ENCODE measurements at regions not wholly inside any gene's neighbourhood (a gene's known extent, or its start where the extent isn't known, plus 50 kb on each side); places are given as distances from the start of the nearest gene placed in this dataset.

GRCh38 chr10:120738658-120739057 is 112.5 kb upstream of the WDR11 start:
- TF ChIP-seq CTCF (conservative IDR thresholded peaks at IDR 0.05 in 1 of 2, IDR thresholded peaks at IDR 0.05 in 1 of 2; ENCODE audit: low read depth in 1 of 2, low read length in 2 of 2) (no peak), EZH2 (IDR thresholded peaks at IDR 0.05; ENCODE audit: low read length, missing control alignments) (no peak)

Measured in fibroblast of lung (primary cell).